ENCODE measurements at regions not wholly inside any gene's neighbourhood (a gene's known extent, or its start where the extent isn't known, plus 50 kb on each side); places are given as distances from the start of the nearest gene placed in this dataset.

- Histone ChIP-seq H3K27me3 (ENCODE audit: insufficient read depth, low read depth, low read length) (no peaks in the 10 kb centered on the region), H3K9ac (ENCODE audit: low read length) (no peak overlapping the region), H3F3A (ENCODE audit: insufficient read depth, low read length, poor library complexity, severe bottlenecking) (no peaks in the 10 kb centered on the region), H3K4me3 (ENCODE audit: low read length) (no peak overlapping the region), H3K36me3 (ENCODE audit: insufficient read depth, low read length) (no peaks in the 10 kb centered on the region), H3K9me2 (ENCODE audit: insufficient read depth, low read length) (no peaks in the 10 kb centered on the region), H3K4me2 (ENCODE audit: low read length) (no peak overlapping the region), H3K27ac (ENCODE audit: low read length) (no peak overlapping the region), H3K9me3 (ENCODE audit: low read length) (no peaks in the 10 kb centered on the region), H3K79me2 (replicated peaks; ENCODE audit: insufficient read depth, low read length) (no peaks in the 10 kb centered on the region), H4K20me1 (ENCODE audit: insufficient read depth) (no peaks in the 10 kb centered on the region), H2AFZ (ENCODE audit: low read depth, low read length) (no peak overlapping the region)
- TF ChIP-seq MXI1 (conservative IDR thresholded peaks at IDR 0.05; ENCODE audit: poor library complexity, severe bottlenecking): no peak
- TF ChIP-seq RAD21 (conservative IDR thresholded peaks at IDR 0.05): no peak
- TF ChIP-seq EP300 (conservative IDR thresholded peaks at IDR 0.05; ENCODE audit: poor library complexity, severe bottlenecking): no peak
- no peak for TF ChIP-seq POLR2AphosphoS5 (IDR thresholded peaks at IDR 0.05)
- no peak for TF ChIP-seq CTCF (IDR thresholded peaks at IDR 0.05; ENCODE audit: poor library complexity, severe bottlenecking)
- TF ChIP-seq EZH2 (IDR thresholded peaks at IDR 0.05; ENCODE audit: borderline replicate concordance, insufficient read depth, low read length, poor library complexity, severe bottlenecking): no peak
- TF ChIP-seq, protein P1, sequence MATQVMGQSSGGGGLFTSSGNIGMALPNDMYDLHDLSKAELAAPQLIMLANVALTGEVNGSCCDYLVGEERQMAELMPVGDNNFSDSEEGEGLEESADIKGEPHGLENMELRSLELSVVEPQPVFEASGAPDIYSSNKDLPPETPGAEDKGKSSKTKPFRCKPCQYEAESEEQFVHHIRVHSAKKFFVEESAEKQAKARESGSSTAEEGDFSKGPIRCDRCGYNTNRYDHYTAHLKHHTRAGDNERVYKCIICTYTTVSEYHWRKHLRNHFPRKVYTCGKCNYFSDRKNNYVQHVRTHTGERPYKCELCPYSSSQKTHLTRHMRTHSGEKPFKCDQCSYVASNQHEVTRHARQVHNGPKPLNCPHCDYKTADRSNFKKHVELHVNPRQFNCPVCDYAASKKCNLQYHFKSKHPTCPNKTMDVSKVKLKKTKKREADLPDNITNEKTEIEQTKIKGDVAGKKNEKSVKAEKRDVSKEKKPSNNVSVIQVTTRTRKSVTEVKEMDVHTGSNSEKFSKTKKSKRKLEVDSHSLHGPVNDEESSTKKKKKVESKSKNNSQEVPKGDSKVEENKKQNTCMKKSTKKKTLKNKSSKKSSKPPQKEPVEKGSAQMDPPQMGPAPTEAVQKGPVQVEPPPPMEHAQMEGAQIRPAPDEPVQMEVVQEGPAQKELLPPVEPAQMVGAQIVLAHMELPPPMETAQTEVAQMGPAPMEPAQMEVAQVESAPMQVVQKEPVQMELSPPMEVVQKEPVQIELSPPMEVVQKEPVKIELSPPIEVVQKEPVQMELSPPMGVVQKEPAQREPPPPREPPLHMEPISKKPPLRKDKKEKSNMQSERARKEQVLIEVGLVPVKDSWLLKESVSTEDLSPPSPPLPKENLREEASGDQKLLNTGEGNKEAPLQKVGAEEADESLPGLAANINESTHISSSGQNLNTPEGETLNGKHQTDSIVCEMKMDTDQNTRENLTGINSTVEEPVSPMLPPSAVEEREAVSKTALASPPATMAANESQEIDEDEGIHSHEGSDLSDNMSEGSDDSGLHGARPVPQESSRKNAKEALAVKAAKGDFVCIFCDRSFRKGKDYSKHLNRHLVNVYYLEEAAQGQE (IDR thresholded peaks at IDR 0.05; ENCODE audit: borderline replicate concordance): no peak
- TF ChIP-seq SMC3 (conservative IDR thresholded peaks at IDR 0.05; ENCODE audit: poor library complexity): no peak
- no peak for TF ChIP-seq TAF1 (IDR thresholded peaks at IDR 0.05; ENCODE audit: low read depth)
Measured at GRCh38 chr10:30763918-30764317, 134.4 kb upstream of the LYZL2 start.

DNA sequence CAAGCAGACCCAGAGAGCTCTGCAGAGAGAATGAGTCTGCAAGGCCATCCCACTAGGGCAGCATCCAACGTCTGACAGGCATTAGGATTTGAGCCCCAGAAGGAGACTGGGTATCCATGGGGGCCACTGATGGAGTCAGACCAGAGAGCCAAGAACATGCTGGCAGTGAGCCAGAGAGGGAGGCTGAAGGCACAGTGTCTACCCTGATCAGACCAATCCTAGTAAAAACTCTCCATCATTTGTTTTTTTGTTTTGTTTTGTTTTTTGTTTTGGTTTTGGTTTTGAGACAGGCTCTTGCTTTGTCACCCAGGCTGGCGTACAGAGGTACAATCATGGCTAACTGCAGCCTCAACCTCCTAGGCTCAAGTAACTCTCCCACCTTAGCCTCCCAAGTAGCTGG lies 133.1 kb upstream of the LYZL2 start:
- H2AFZ ChIP-seq (ENCODE audit: low read depth, low read length): no peak overlapping the region
- no peak overlapping the region for H3K4me3 ChIP-seq (ENCODE audit: low read length)
- H3F3A ChIP-seq (ENCODE audit: insufficient read depth, low read length, poor library complexity, severe bottlenecking): no peaks in the 10 kb centered on the region
- H3K27me3 ChIP-seq (ENCODE audit: insufficient read depth, low read depth, low read length): no peaks in the 10 kb centered on the region
- no peak overlapping the region for H3K9ac ChIP-seq (ENCODE audit: low read length)
- no peak overlapping the region for H3K4me2 ChIP-seq (ENCODE audit: low read length)
- H3K9me2 ChIP-seq (ENCODE audit: insufficient read depth, low read length): no peaks in the 10 kb centered on the region
- TF ChIP-seq SMC3 (conservative IDR thresholded peaks at IDR 0.05; ENCODE audit: poor library complexity): no peak
- no peak for TF ChIP-seq POLR2AphosphoS5 (IDR thresholded peaks at IDR 0.05)
- no peak for TF ChIP-seq TAF1 (IDR thresholded peaks at IDR 0.05; ENCODE audit: low read depth)
- TF ChIP-seq, protein P1 (IDR thresholded peaks at IDR 0.05; ENCODE audit: borderline replicate concordance): no peak
- no peak for TF ChIP-seq RAD21 (conservative IDR thresholded peaks at IDR 0.05)
- TF ChIP-seq CTCF (IDR thresholded peaks at IDR 0.05; ENCODE audit: poor library complexity, severe bottlenecking): no peak
- no peak for TF ChIP-seq EZH2 (IDR thresholded peaks at IDR 0.05; ENCODE audit: borderline replicate concordance, insufficient read depth, low read length, poor library complexity, severe bottlenecking)
- TF ChIP-seq EP300 (conservative IDR thresholded peaks at IDR 0.05; ENCODE audit: poor library complexity, severe bottlenecking): no peak
- TF ChIP-seq MXI1 (conservative IDR thresholded peaks at IDR 0.05; ENCODE audit: poor library complexity, severe bottlenecking): no peak
- H3K79me2 ChIP-seq (replicated peaks; ENCODE audit: insufficient read depth, low read length): no peaks in the 10 kb centered on the region
- no peaks in the 10 kb centered on the region for H3K36me3 ChIP-seq (ENCODE audit: insufficient read depth, low read length)
- no peaks in the 10 kb centered on the region for H3K9me3 ChIP-seq (ENCODE audit: low read length)
- H4K20me1 ChIP-seq (ENCODE audit: insufficient read depth): no peaks in the 10 kb centered on the region
- H3K27ac ChIP-seq (ENCODE audit: low read length): no peak overlapping the region
